Lung (tissue), 11 donors: ENCODE measurements at regions not wholly inside any gene's neighbourhood (a gene's known extent, or its start where the extent isn't known, plus 50 kb on each side); places are given as distances from the start of the nearest gene placed in this dataset.

Source experiments
- ATAC-seq: fragments of 200-7000 bp; cut with Tn5 transposase; one replicate; pipeline ENCODE4 v1.9.1; 2020; ENCODE audit warnings: moderate number of reproducible peaks; ENCODE audit not compliant: insufficient read depth, low FRiP score
- DNase-seq, 3 donors: peaks; one replicate each; pipeline ENCODE4 v3.0.0-alpha.2; 2013 to 2017
- H3K27ac ChIP-seq, 2 donors: one replicate each; pipeline ENCODE4 v1.5.1; 2013; ENCODE audit warnings: mild to moderate bottlenecking in 2 of 2, moderate library complexity in 2 of 2, control low read depth in 1 of 2, inconsistent platforms in 1 of 2, low read depth in 1 of 2, low read length in 1 of 2
- H3K27me3 ChIP-seq, 3 donors: one replicate each; pipeline ENCODE4 v1.5.1; 2013; ENCODE audit warnings: low read length in 2 of 3; ENCODE audit not compliant: control insufficient read depth in 3 of 3, insufficient read depth in 3 of 3
- H3K36me3 ChIP-seq, 4 donors: one replicate each; pipeline ENCODE4 v1.5.1; 2013; ENCODE audit warnings: low read length in 4 of 4, mild to moderate bottlenecking in 1 of 4, moderate library complexity in 1 of 4; ENCODE audit not compliant: control insufficient read depth in 4 of 4, insufficient read depth in 4 of 4
- H3K4me1 ChIP-seq, 5 donors: one replicate each; pipeline ENCODE4 v1.5.1; 2013; ENCODE audit warnings: low read length in 5 of 5, mild to moderate bottlenecking in 2 of 5, moderate library complexity in 1 of 5; ENCODE audit not compliant: control insufficient read depth in 5 of 5, insufficient read depth in 5 of 5
- H3K4me3 ChIP-seq: one replicate; pipeline ENCODE4 v1.5.1; 2013; ENCODE audit warnings: mild to moderate bottlenecking, control low read depth, moderate library complexity
- H3K9ac ChIP-seq, 2 donors: one replicate each; pipeline ENCODE4 v1.5.1; 2013; ENCODE audit warnings: low read length in 2 of 2, control low read depth in 1 of 2; ENCODE audit not compliant: insufficient read depth in 1 of 2
- H3K9me3 ChIP-seq, 4 donors: one replicate each; pipeline ENCODE4 v1.5.1; 2013; ENCODE audit warnings: low read length in 3 of 4, mild to moderate bottlenecking in 1 of 4, moderate library complexity in 1 of 4; ENCODE audit not compliant: control insufficient read depth in 4 of 4, insufficient read depth in 3 of 4
- CTCF ChIP-seq: IDR thresholded peaks from 2 replicates; pipeline ENCODE4 v1.5.1; 2012; ENCODE audit warnings: mild to moderate bottlenecking; ENCODE audit errors: control extremely low read depth, extremely low read depth
- WGBS, 2 donors: extraction: QIAGEN DNeasy Blood & Tissue Kit; methylation state at CpG; one replicate each; pipeline ENCODE4 v1.1.7; 2013; 5-methylcytosine and 5-hydroxymethylcytosine counted together
- donor health status: control.
- donor health status: control.
- donor health status: Bipolar disorder and iron deficiency.
- donor health status: healthy.
- donor health status: DM: yes; HTN: yes; CAD: no.

GRCh38 chr6:76418560-76419223 is 346.2 kb upstream of the IMPG1 start:
- DNase-seq (peak in 2 of 3 donors; percentile 31 to 39), ATAC-seq (no peak)
- Histone ChIP-seq H3K4me1 (peaks cover 0 to 7% (median 0%) of the 10 kb centered on the region in 5 donors), H3K4me3 (no peak overlapping the region), H3K9ac (no peak overlapping the region), H3K9me3 (peaks cover 0 to 2% (median 0%) of the 10 kb centered on the region in 4 donors), H3K36me3 (no peaks in the 10 kb centered on the region), H3K27me3 (no peaks in the 10 kb centered on the region), H3K27ac (no peak overlapping the region)
- no peak for TF ChIP-seq CTCF
- WGBS, 2 donors: 54 to 73% methylated on average over 3 of the region's 3 CpGs

GRCh38 chr6:76416821-76417605 is 344.6 kb upstream of the IMPG1 start:
- Histone ChIP-seq H3K9me3 (peaks cover 0 to 2% (median 0%) of the 10 kb centered on the region in 4 donors), H3K27me3 (no peaks in the 10 kb centered on the region), H3K27ac (no peak overlapping the region), H3K36me3 (no peaks in the 10 kb centered on the region), H3K4me1 (peaks cover 0 to 5% (median 0%) of the 10 kb centered on the region in 5 donors), H3K4me3 (no peak overlapping the region), H3K9ac (no peak overlapping the region)
- WGBS, 2 donors: 47 to 49% methylated on average over 5 of the region's 5 CpGs
- no peak for TF ChIP-seq CTCF
- no peak for DNase-seq
- no peak for ATAC-seq

GRCh38 chr6:76403064-76403463 is 330.6 kb upstream of the IMPG1 start:
- TF ChIP-seq CTCF: no peak
- ATAC-seq (no peak), DNase-seq (no peak)
- H3K9ac ChIP-seq: no peak overlapping the region
- H3K27ac ChIP-seq: no peak overlapping the region
- no peaks in the 10 kb centered on the region for H3K36me3 ChIP-seq
- H3K9me3 ChIP-seq: peaks cover 0 to 3% (median 0%) of the 10 kb centered on the region in 4 donors
- no peaks in the 10 kb centered on the region for H3K4me1 ChIP-seq
- H3K27me3 ChIP-seq: no peaks in the 10 kb centered on the region
- no peak overlapping the region for H3K4me3 ChIP-seq
